ENCODE measurements at regions not wholly inside any gene's neighbourhood (a gene's known extent, or its start where the extent isn't known, plus 50 kb on each side); places are given as distances from the start of the nearest gene placed in this dataset.
"Not testable (repeated sequence)": the region's sequence is repeated elsewhere in the genome, so short reads cannot be mapped to it uniquely, and the experiment has no call there.

- not testable (repeated sequence) for DNase-seq
Observed at GRCh38 chr17:27099266-27099665, 194.6 kb upstream of the WSB1 start.

- DNase-seq: not testable (repeated sequence)
Observed at GRCh38 chr17:27104605-27105221, 189.2 kb upstream of the WSB1 start.

GRCh38 chr17:27105636-27106035 is 188.3 kb upstream of the WSB1 start:
- DNase-seq: no peak

- no peak for DNase-seq
Observed at GRCh38 chr17:27106347-27106981, 187.4 kb upstream of the WSB1 start.

- no peak for DNase-seq
Observed at GRCh38 chr17:27106982-27107360, 186.9 kb upstream of the WSB1 start.

GRCh38 chr17:27107386-27108328 is 186.3 kb upstream of the WSB1 start:
- DNase-seq: not testable (repeated sequence)

GRCh38 chr17:27109346-27109745 is 184.6 kb upstream of the WSB1 start:
- no peak for DNase-seq

- DNase-seq: no peak
Observed at GRCh38 chr17:27153005-27153404, 140.9 kb upstream of the WSB1 start.

GRCh38 chr17:27155866-27156265 is 138.0 kb upstream of the WSB1 start:
- DNase-seq: no peak

GRCh38 chr17:27157297-27157696 is 136.6 kb upstream of the WSB1 start:
- no peak for DNase-seq

- no peak for DNase-seq
Observed at GRCh38 chr17:27157898-27158297, 136.0 kb upstream of the WSB1 start.

GRCh38 chr17:27158382-27158781 is 135.5 kb upstream of the WSB1 start:
- DNase-seq: no peak

- no peak for DNase-seq
Observed at GRCh38 chr17:27180322-27180721, 113.6 kb upstream of the WSB1 start.

GRCh38 chr17:27181379-27181925 is 112.5 kb upstream of the WSB1 start:
- DNase-seq: not testable (repeated sequence)

- DNase-seq: no peak
Observed at GRCh38 chr17:27181935-27182334, 112.0 kb upstream of the WSB1 start.

GRCh38 chr17:27197505-27197904 is 96.4 kb upstream of the WSB1 start:
- DNase-seq: peak; percentile 38

GRCh38 chr17:27199948-27200347 is 94.0 kb upstream of the WSB1 start:
- no peak for DNase-seq

- no peak for DNase-seq
Observed at GRCh38 chr17:27200476-27200875, 93.4 kb upstream of the WSB1 start.

GRCh38 chr17:27203241-27203640 is 90.7 kb upstream of the WSB1 start:
- DNase-seq: no peak

GRCh38 chr17:27206447-27206846 is 87.5 kb upstream of the WSB1 start:
- no peak for DNase-seq

- DNase-seq: no peak
Observed at GRCh38 chr17:27207073-27207513, 86.8 kb upstream of the WSB1 start.

GRCh38 chr17:27208370-27208769 is 85.5 kb upstream of the WSB1 start:
- not testable (repeated sequence) for DNase-seq

- no peak for DNase-seq
Observed at GRCh38 chr17:27209316-27209715, 84.6 kb upstream of the WSB1 start.
